Nephron progenitor cell (in vitro differentiated cells): ENCODE measurements at regions not wholly inside any gene's neighbourhood (a gene's known extent, or its start where the extent isn't known, plus 50 kb on each side); places are given as distances from the start of the nearest gene placed in this dataset.
A peak's percentile ranks its signal among the peaks of the same experiment; 100 is the strongest.

Source experiments
- DNase-seq: peaks from one replicate; pipeline ENCODE4 v3.0.0; 2021
- H3K27ac Mint-ChIP-seq: 2 replicates; pipeline ENCODE4 v1.8.0; 2021; ENCODE audit warnings: mild to moderate bottlenecking, moderate library complexity, mixed read lengths
- H3K27me3 Mint-ChIP-seq: 2 replicates; pipeline ENCODE4 v1.8.0; 2021; ENCODE audit warnings: mild to moderate bottlenecking, low read depth, mixed read lengths; ENCODE audit not compliant: poor library complexity
- H3K36me3 Mint-ChIP-seq: 2 replicates; pipeline ENCODE4 v1.8.0; 2021; ENCODE audit warnings: low read depth, mixed read lengths
- H3K4me1 Mint-ChIP-seq: 2 replicates; pipeline ENCODE4 v1.8.0; 2021; ENCODE audit warnings: mixed read lengths
- H3K4me3 Mint-ChIP-seq: 2 replicates; pipeline ENCODE4 v1.8.0; 2021; ENCODE audit warnings: mild to moderate bottlenecking, moderate library complexity, mixed read lengths
- H3K9me3 Mint-ChIP-seq: 2 replicates; pipeline ENCODE4 v1.8.0; 2021; ENCODE audit warnings: mild to moderate bottlenecking, moderate library complexity, mixed read lengths
- CTCF ChIP-seq: fragments of 200-600 bp; sonication (generic); IDR thresholded peaks from 2 replicates; pipeline ENCODE4 v1.5.0; 2021; ENCODE audit warnings: antibody characterized with exemption

DNA sequence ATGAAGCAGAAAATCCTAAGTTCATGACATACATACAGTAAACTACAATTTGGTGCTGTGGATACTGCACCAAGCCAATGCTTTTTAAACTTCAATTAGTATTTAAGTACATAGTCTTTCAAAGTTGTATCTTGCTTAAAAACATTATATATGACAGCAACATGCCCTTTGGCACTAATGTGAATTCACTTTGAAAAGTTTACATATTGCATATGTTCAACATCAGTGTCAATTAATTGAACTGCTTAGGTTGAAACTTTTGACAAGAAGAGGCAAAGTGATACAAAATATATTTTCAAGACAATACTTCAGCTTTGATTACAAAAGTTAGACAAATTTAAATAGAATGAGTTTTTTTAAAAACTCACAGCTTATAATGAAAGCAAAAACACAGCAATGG is 119.4 kb upstream of the ROBO2 start:
- Mint-ChIP-seq H3K4me3 (no peak overlapping the region), H3K9me3 (peaks cover 11% of the 10 kb centered on the region), H3K27me3 (no peaks in the 10 kb centered on the region), H3K36me3 (peaks cover 3% of the 10 kb centered on the region), H3K27ac (no peak overlapping the region), H3K4me1 (peaks cover 12% of the 10 kb centered on the region)
- no peak for DNase-seq
- no peak for TF ChIP-seq CTCF

DNA sequence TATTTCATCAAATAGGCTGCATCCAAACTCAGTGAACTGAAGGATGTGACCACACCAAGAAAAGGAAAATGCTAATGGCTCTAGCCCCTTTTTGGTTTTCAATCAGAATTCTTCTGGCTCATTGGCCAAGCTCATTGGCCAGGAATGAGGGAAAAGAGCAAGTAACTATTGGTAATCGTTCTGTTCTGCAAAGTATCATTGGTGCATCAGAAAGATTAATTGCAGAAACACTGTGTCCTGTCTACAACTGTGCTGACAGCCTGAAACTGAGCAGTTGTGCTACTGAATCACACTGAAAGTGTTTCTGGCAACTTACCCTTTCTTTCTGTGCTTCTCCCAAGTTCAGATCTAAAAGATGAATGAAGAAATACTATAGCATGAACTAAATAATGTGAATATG is 116.4 kb upstream of the ROBO2 start:
- DNase-seq = no peak
- H3K27ac Mint-ChIP-seq = no peak overlapping the region
- H3K4me1 Mint-ChIP-seq = peaks cover 12% of the 10 kb centered on the region
- no peaks in the 10 kb centered on the region for H3K36me3 Mint-ChIP-seq
- peaks cover 4% of the 10 kb centered on the region for H3K9me3 Mint-ChIP-seq
- H3K4me3 Mint-ChIP-seq = no peak overlapping the region
- no peak for TF ChIP-seq CTCF
- no peaks in the 10 kb centered on the region for H3K27me3 Mint-ChIP-seq

GRCh38 chr3:76930712-76931111 is 109.2 kb upstream of the ROBO2 start:
- Mint-ChIP-seq H3K36me3 (no peaks in the 10 kb centered on the region), H3K4me1 (peaks cover 5% of the 10 kb centered on the region), H3K4me3 (no peak overlapping the region), H3K27me3 (no peaks in the 10 kb centered on the region), H3K27ac (peak overlapping the region; percentile 36), H3K9me3 (no peaks in the 10 kb centered on the region)
- no peak for TF ChIP-seq CTCF
- DNase-seq = no peak

DNA sequence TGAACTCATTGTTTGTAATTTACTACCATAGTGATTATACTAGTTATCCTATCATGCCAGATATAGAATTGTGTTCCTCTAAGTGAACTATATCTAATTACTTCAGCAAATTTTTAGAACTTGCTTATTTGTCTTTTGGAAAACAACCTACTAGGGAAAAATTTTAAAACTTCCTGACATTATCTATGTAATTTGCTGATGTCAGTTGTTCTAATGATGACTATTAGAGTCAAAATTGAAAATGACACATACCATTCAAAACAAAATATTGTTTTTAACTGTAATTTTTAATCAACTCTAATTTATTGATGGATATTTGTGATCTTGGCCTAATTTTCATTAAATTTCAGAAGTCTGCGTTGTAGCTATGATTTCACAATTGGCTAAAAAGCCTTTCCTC is 106.7 kb upstream of the ROBO2 start:
- Mint-ChIP-seq H3K36me3 (no peaks in the 10 kb centered on the region), H3K27me3 (no peaks in the 10 kb centered on the region), H3K9me3 (no peaks in the 10 kb centered on the region), H3K4me1 (peaks cover 5% of the 10 kb centered on the region), H3K4me3 (no peak overlapping the region), H3K27ac (no peak overlapping the region)
- no peak for DNase-seq
- no peak for TF ChIP-seq CTCF

DNA sequence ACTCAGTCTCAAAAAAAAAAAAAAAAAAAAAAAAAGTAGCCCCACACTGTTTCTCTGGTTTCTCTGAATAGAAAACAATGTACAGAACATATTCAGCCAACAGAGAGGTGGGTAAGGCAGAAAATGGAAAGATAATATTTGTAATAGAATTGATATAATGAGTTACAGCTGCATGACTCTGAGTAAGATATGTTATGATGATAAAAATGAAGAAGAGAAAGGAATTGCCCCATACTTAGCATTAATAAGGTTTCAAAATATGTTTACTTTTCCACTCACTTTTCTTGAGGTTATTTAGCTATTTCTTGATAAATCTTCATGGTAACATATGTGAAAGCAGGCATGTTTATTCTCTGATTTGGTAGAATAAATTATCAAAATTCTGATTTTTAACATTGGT is 100.9 kb upstream of the ROBO2 start:
- no peak for DNase-seq
- Mint-ChIP-seq H3K27me3 (no peaks in the 10 kb centered on the region), H3K36me3 (no peaks in the 10 kb centered on the region), H3K4me3 (no peak overlapping the region), H3K4me1 (peaks cover 25% of the 10 kb centered on the region), H3K27ac (no peak overlapping the region), H3K9me3 (no peaks in the 10 kb centered on the region)
- TF ChIP-seq CTCF = no peak

DNA sequence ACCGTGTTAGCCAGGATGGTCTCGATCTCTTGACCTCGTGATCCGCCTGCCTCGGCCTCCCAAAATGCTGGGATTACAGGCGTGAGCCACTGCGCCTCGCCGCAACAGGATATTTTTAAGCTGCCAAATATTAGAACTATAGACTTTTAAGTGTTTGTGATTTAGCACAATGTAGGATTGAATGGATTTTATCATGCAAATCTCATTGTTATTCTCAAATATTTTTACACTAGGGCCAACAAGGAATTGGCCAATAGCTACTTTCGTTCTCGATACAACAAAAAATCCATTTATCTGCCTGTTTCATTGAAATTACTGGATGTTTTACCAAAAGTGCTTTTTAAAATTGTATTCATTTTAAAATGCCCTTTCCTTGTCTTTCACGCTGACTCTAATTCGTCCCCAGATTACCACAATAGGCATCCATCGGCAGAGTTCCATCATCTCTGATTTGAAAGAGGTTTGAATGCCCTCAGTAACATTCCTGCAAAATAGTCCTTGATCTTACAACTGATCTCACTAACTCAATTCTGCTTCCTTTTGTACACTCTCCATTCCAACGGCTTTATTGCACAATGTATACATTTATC is 99.6 kb upstream of the ROBO2 start:
- no peak overlapping the region for H3K27ac Mint-ChIP-seq

More for the DNA sequence above, 99.6 kb upstream of the ROBO2 start:
- no peaks in the 10 kb centered on the region for H3K36me3 Mint-ChIP-seq
- H3K27me3 Mint-ChIP-seq = no peaks in the 10 kb centered on the region
- no peak for DNase-seq
- peaks cover 25% of the 10 kb centered on the region for H3K4me1 Mint-ChIP-seq
- H3K9me3 Mint-ChIP-seq = no peaks in the 10 kb centered on the region
- H3K4me3 Mint-ChIP-seq = no peak overlapping the region
- TF ChIP-seq CTCF = no peak
